ENCODE measurements at regions not wholly inside any gene's neighbourhood (a gene's known extent, or its start where the extent isn't known, plus 50 kb on each side); places are given as distances from the start of the nearest gene placed in this dataset.

GRCh38 chr13:66001140-66001539 lies 1229.0 kb downstream of the PCDH9 start:
- Histone ChIP-seq H3K4me1 (ENCODE audit: control insufficient read depth, low read depth, low read length) (no peaks in the 10 kb centered on the region), H3K27me3 (ENCODE audit: control insufficient read depth, insufficient read depth, low read length) (no peaks in the 10 kb centered on the region), H3K9ac (ENCODE audit: low read length) (no peak overlapping the region), H3K4me3 (ENCODE audit: low read length) (no peak overlapping the region), H3K27ac (ENCODE audit: low read length) (no peak overlapping the region), H3K9me3 (ENCODE audit: control insufficient read depth, low read depth, low read length) (peaks cover 6% of the 10 kb centered on the region), H3K36me3 (ENCODE audit: control insufficient read depth, low read depth, low read length) (no peaks in the 10 kb centered on the region)

GRCh38 chr13:65999411-65999810 lies 1230.7 kb downstream of the PCDH9 start:
- Histone ChIP-seq H3K4me1 (ENCODE audit: control insufficient read depth, low read depth, low read length) (no peaks in the 10 kb centered on the region), H3K4me3 (ENCODE audit: low read length) (no peak overlapping the region), H3K9ac (ENCODE audit: low read length) (no peak overlapping the region), H3K36me3 (ENCODE audit: control insufficient read depth, low read depth, low read length) (no peaks in the 10 kb centered on the region), H3K9me3 (ENCODE audit: control insufficient read depth, low read depth, low read length) (peaks cover 6% of the 10 kb centered on the region), H3K27me3 (ENCODE audit: control insufficient read depth, insufficient read depth, low read length) (no peaks in the 10 kb centered on the region), H3K27ac (ENCODE audit: low read length) (no peak overlapping the region)

DNA sequence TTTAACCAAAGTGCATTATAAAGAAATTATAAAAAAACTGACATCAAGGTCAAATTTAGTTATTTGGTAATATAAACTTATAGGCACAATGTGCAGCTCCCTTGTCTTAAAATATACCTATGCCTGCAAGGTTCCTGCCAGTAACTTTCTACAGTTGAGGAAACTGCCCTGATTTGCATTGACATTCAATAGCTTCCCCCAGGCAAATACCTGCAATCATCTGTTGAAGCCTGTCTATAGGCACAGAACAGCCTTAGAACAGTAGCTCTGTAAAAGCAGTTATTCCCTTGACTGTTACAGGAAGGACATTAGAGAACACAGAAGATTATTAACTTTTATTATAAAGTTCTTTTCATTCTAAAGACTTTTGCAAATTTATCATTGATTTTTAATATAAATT lies 1239.5 kb downstream of the PCDH9 start:
- Histone ChIP-seq H3K4me3 (ENCODE audit: low read length) (no peak overlapping the region), H3K27me3 (ENCODE audit: control insufficient read depth, insufficient read depth, low read length) (no peaks in the 10 kb centered on the region), H3K9me3 (ENCODE audit: control insufficient read depth, low read depth, low read length) (no peaks in the 10 kb centered on the region), H3K4me1 (ENCODE audit: control insufficient read depth, low read depth, low read length) (no peaks in the 10 kb centered on the region), H3K9ac (ENCODE audit: low read length) (no peak overlapping the region), H3K27ac (ENCODE audit: low read length) (no peak overlapping the region), H3K36me3 (ENCODE audit: control insufficient read depth, low read depth, low read length) (no peaks in the 10 kb centered on the region)

DNA sequence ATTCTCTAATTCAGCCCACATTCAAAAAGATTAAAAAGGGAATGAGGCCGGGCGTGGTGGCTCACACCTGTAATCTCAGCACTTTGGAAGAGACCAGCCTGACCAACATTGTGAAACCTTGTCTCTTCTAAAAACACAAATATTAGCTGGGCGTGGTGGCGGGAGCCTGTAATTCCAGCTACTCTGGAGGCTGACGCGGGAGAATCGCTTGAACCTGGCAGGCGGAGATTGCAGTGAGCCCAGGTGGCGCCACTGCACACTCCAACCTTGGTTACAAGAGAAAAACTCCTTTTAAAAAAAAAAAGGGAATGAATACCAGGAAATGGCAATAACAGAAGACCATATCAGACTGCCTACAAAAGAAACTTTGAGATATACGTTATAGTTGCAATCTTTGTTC lies 1244.5 kb downstream of the PCDH9 start:
- H3K9ac ChIP-seq (ENCODE audit: low read length) = no peak overlapping the region
- H3K4me3 ChIP-seq (ENCODE audit: low read length) = no peak overlapping the region
- no peaks in the 10 kb centered on the region for H3K9me3 ChIP-seq (ENCODE audit: control insufficient read depth, low read depth, low read length)
- no peaks in the 10 kb centered on the region for H3K27me3 ChIP-seq (ENCODE audit: control insufficient read depth, insufficient read depth, low read length)
- H3K27ac ChIP-seq (ENCODE audit: low read length) = no peak overlapping the region
- no peaks in the 10 kb centered on the region for H3K36me3 ChIP-seq (ENCODE audit: control insufficient read depth, low read depth, low read length)
- no peaks in the 10 kb centered on the region for H3K4me1 ChIP-seq (ENCODE audit: control insufficient read depth, low read depth, low read length)

- no peaks in the 10 kb centered on the region for H3K27me3 ChIP-seq (ENCODE audit: control insufficient read depth, insufficient read depth, low read length)
- H3K9ac ChIP-seq (ENCODE audit: low read length) = no peak overlapping the region
- H3K4me1 ChIP-seq (ENCODE audit: control insufficient read depth, low read depth, low read length) = no peaks in the 10 kb centered on the region
- H3K4me3 ChIP-seq (ENCODE audit: low read length) = no peak overlapping the region
- H3K36me3 ChIP-seq (ENCODE audit: control insufficient read depth, low read depth, low read length) = no peaks in the 10 kb centered on the region
- peaks cover 3% of the 10 kb centered on the region for H3K9me3 ChIP-seq (ENCODE audit: control insufficient read depth, low read depth, low read length)
- H3K27ac ChIP-seq (ENCODE audit: low read length) = no peak overlapping the region
These were observed 1252.6 kb downstream of the PCDH9 start for GRCh38 chr13:65977525-65977924.

DNA sequence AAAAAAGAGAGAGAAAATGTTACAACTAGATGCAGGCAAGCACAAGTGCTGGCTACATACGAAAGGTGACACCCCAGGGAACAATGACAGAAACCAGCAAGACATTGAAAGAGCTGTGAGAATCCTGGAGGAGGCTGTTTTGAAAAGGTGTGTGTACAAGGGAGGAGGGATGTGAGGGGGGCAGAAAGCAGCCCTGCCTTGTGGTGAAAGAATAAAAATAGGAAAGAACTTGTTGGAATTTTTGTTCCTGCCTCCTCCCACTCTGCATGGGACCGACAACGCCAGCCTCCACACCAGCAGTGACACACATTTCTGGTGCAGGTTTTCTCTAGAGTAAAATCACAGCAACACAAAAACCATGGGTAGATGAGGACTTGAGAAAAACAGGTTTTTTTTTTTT lies 1258.6 kb downstream of the PCDH9 start:
- Histone ChIP-seq H3K27ac (ENCODE audit: low read length) (no peak overlapping the region), H3K9ac (ENCODE audit: low read length) (no peak overlapping the region), H3K4me1 (ENCODE audit: control insufficient read depth, low read depth, low read length) (peaks cover 5% of the 10 kb centered on the region), H3K36me3 (ENCODE audit: control insufficient read depth, low read depth, low read length) (no peaks in the 10 kb centered on the region), H3K9me3 (ENCODE audit: control insufficient read depth, low read depth, low read length) (peaks cover 3% of the 10 kb centered on the region), H3K4me3 (ENCODE audit: low read length) (no peak overlapping the region), H3K27me3 (ENCODE audit: control insufficient read depth, insufficient read depth, low read length) (no peaks in the 10 kb centered on the region)

GRCh38 chr13:65966991-65967451 lies 1263.1 kb downstream of the PCDH9 start:
- Histone ChIP-seq H3K36me3 (ENCODE audit: control insufficient read depth, low read depth, low read length) (no peaks in the 10 kb centered on the region), H3K9me3 (ENCODE audit: control insufficient read depth, low read depth, low read length) (no peaks in the 10 kb centered on the region), H3K4me1 (ENCODE audit: control insufficient read depth, low read depth, low read length) (peaks cover 5% of the 10 kb centered on the region), H3K27ac (ENCODE audit: low read length) (no peak overlapping the region), H3K4me3 (ENCODE audit: low read length) (no peak overlapping the region), H3K9ac (ENCODE audit: low read length) (no peak overlapping the region), H3K27me3 (ENCODE audit: control insufficient read depth, insufficient read depth, low read length) (no peaks in the 10 kb centered on the region)

GRCh38 chr13:65965501-65965900 lies 1264.6 kb downstream of the PCDH9 start:
- Histone ChIP-seq H3K36me3 (ENCODE audit: control insufficient read depth, low read depth, low read length) (no peaks in the 10 kb centered on the region), H3K4me1 (ENCODE audit: control insufficient read depth, low read depth, low read length) (no peaks in the 10 kb centered on the region), H3K27me3 (ENCODE audit: control insufficient read depth, insufficient read depth, low read length) (no peaks in the 10 kb centered on the region), H3K27ac (ENCODE audit: low read length) (no peak overlapping the region), H3K9ac (ENCODE audit: low read length) (no peak overlapping the region), H3K4me3 (ENCODE audit: low read length) (no peak overlapping the region), H3K9me3 (ENCODE audit: control insufficient read depth, low read depth, low read length) (no peaks in the 10 kb centered on the region)

- Histone ChIP-seq H3K36me3 (ENCODE audit: control insufficient read depth, low read depth, low read length) (no peaks in the 10 kb centered on the region), H3K4me3 (ENCODE audit: low read length) (no peak overlapping the region), H3K4me1 (ENCODE audit: control insufficient read depth, low read depth, low read length) (no peaks in the 10 kb centered on the region), H3K9ac (ENCODE audit: low read length) (no peak overlapping the region), H3K27ac (ENCODE audit: low read length) (no peak overlapping the region), H3K9me3 (ENCODE audit: control insufficient read depth, low read depth, low read length) (no peaks in the 10 kb centered on the region), H3K27me3 (ENCODE audit: control insufficient read depth, insufficient read depth, low read length) (no peaks in the 10 kb centered on the region)
These were observed 1265.5 kb downstream of the PCDH9 start for GRCh38 chr13:65964672-65965071.

DNA sequence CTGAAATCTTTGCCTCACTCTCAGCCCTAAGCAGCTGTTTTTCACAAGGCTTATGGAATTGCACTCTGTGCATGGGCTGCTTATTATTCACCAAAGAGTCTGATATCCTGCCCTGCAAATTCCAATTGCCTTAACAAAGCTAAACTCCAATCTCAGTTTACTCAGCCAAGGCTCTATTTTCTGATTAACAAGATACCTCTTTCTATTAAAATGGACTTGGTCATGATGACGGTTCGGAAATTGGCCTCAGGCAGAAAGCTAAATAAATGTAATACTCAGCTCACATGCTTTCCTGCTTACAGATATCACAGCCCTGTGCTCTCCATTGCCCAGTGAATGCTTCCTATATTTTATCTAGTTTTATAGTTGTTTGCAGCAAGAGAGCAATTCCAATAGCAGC lies 1270.8 kb downstream of the PCDH9 start:
- Histone ChIP-seq H3K27me3 (ENCODE audit: control insufficient read depth, insufficient read depth, low read length) (no peaks in the 10 kb centered on the region), H3K4me3 (ENCODE audit: low read length) (no peak overlapping the region), H3K36me3 (ENCODE audit: control insufficient read depth, low read depth, low read length) (no peaks in the 10 kb centered on the region), H3K4me1 (ENCODE audit: control insufficient read depth, low read depth, low read length) (no peaks in the 10 kb centered on the region), H3K27ac (ENCODE audit: low read length) (no peak overlapping the region), H3K9me3 (ENCODE audit: control insufficient read depth, low read depth, low read length) (peaks cover 8% of the 10 kb centered on the region), H3K9ac (ENCODE audit: low read length) (no peak overlapping the region)

DNA sequence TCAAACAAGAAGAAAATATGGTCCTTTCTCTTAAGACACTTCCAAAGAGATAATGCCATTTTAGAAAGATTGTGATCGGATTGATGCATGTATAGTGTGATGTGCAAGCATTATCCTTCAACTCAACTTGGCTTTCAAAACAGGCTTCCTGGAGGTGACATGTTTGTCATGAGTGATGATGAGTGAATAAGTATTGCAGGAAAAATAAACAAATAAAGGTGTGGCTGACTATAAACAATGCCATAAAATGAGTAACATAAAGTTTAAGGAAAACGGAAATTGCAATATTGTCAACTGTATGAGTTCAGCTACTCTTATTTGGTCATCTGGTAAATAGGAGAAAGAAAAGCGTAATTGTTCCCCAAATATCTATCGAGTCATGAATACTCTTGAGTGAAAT lies 1283.7 kb downstream of the PCDH9 start:
- Histone ChIP-seq H3K27ac (ENCODE audit: low read length) (no peak overlapping the region), H3K4me3 (ENCODE audit: low read length) (no peak overlapping the region), H3K9me3 (ENCODE audit: control insufficient read depth, low read depth, low read length) (no peaks in the 10 kb centered on the region), H3K4me1 (ENCODE audit: control insufficient read depth, low read depth, low read length) (no peaks in the 10 kb centered on the region), H3K36me3 (ENCODE audit: control insufficient read depth, low read depth, low read length) (no peaks in the 10 kb centered on the region), H3K9ac (ENCODE audit: low read length) (no peak overlapping the region), H3K27me3 (ENCODE audit: control insufficient read depth, insufficient read depth, low read length) (no peaks in the 10 kb centered on the region)

DNA sequence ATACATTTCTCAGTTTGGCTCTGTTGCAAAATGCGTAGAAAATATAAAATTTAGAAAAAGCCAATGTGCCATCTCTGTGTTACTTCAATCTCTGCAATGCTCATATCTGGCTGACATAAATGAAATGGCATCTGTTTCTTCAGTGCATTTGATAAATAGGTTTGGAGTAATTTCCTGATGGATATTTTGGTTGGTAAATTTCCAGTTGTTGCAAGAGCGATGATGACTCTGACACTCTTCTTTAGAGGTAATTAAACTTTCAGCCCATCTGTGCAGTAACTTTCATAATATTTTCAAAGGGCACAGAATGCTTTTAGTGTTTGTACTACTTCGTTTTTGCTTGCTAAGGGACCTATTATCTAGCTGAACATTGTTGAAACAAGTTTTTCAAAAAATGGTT lies 1286.4 kb downstream of the PCDH9 start:
- Histone ChIP-seq H3K27ac (ENCODE audit: low read length) (no peak overlapping the region), H3K4me3 (ENCODE audit: low read length) (no peak overlapping the region), H3K27me3 (ENCODE audit: control insufficient read depth, insufficient read depth, low read length) (no peaks in the 10 kb centered on the region), H3K36me3 (ENCODE audit: control insufficient read depth, low read depth, low read length) (no peaks in the 10 kb centered on the region), H3K4me1 (ENCODE audit: control insufficient read depth, low read depth, low read length) (no peaks in the 10 kb centered on the region), H3K9me3 (ENCODE audit: control insufficient read depth, low read depth, low read length) (no peaks in the 10 kb centered on the region), H3K9ac (ENCODE audit: low read length) (no peak overlapping the region)
